Neural cell (in vitro differentiated cells): ENCODE measurements at regions not wholly inside any gene's neighbourhood (a gene's known extent, or its start where the extent isn't known, plus 50 kb on each side); places are given as distances from the start of the nearest gene placed in this dataset.

Source experiments
- EZH2 ChIP-seq: fragments of 200-600, 300-800 bp; shearing (Covaris generic), sonication (generic); IDR thresholded peaks from 2 replicates; pipeline ENCODE4 v1.6.1; 2014; ENCODE audit warnings: antibody characterized with exemption, low read length, borderline replicate concordance, mild to moderate bottlenecking; ENCODE audit not compliant: insufficient read depth, poor library complexity, severe bottlenecking
- RAD21 ChIP-seq: fragments of 450-650 bp; conservative IDR thresholded peaks from 2 replicates; pipeline ENCODE4 v1.6.1; 2014; ENCODE audit warnings: antibody characterized with exemption, mild to moderate bottlenecking, moderate library complexity
- SMC3 ChIP-seq: fragments of 450-650 bp; conservative IDR thresholded peaks from 2 replicates; pipeline ENCODE4 v1.6.1; 2014; ENCODE audit warnings: antibody characterized with exemption, mild to moderate bottlenecking, moderate library complexity; ENCODE audit not compliant: poor library complexity
- TF ChIP-seq, protein P1 (sequence below): fragments of 450-650 bp; IDR thresholded peaks from 2 replicates; pipeline ENCODE4 v1.5.1; 2014; ENCODE audit warnings: antibody characterized with exemption, mild to moderate bottlenecking, moderate library complexity; ENCODE audit not compliant: poor library complexity, severe bottlenecking

- TF ChIP-seq EZH2: no peak
- TF ChIP-seq RAD21: no peak
- TF ChIP-seq, protein P1, sequence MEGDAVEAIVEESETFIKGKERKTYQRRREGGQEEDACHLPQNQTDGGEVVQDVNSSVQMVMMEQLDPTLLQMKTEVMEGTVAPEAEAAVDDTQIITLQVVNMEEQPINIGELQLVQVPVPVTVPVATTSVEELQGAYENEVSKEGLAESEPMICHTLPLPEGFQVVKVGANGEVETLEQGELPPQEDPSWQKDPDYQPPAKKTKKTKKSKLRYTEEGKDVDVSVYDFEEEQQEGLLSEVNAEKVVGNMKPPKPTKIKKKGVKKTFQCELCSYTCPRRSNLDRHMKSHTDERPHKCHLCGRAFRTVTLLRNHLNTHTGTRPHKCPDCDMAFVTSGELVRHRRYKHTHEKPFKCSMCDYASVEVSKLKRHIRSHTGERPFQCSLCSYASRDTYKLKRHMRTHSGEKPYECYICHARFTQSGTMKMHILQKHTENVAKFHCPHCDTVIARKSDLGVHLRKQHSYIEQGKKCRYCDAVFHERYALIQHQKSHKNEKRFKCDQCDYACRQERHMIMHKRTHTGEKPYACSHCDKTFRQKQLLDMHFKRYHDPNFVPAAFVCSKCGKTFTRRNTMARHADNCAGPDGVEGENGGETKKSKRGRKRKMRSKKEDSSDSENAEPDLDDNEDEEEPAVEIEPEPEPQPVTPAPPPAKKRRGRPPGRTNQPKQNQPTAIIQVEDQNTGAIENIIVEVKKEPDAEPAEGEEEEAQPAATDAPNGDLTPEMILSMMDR: no peak
- no peak for TF ChIP-seq SMC3
Observed at GRCh38 chr6:146868671-146869209, 270.0 kb downstream of the ADGB start.
